Muscle of leg (tissue), 3 donors: ENCODE measurements at regions not wholly inside any gene's neighbourhood (a gene's known extent, or its start where the extent isn't known, plus 50 kb on each side); places are given as distances from the start of the nearest gene placed in this dataset.

Experiments
- DNase-seq: peaks from one replicate; pipeline ENCODE4 v3.0.0; 2013
- H3K27ac ChIP-seq: one replicate; pipeline ENCODE4 v1.5.1; 2013; ENCODE audit warnings: mild to moderate bottlenecking, low read length, control low read depth
- H3K27me3 ChIP-seq: one replicate; pipeline ENCODE4 v1.6.1; 2013; ENCODE audit warnings: low read length; ENCODE audit not compliant: control insufficient read depth, insufficient read depth
- H3K36me3 ChIP-seq: one replicate; pipeline ENCODE4 v1.6.1; 2013; ENCODE audit warnings: low read length; ENCODE audit not compliant: control insufficient read depth, insufficient read depth
- H3K4me1 ChIP-seq: one replicate; pipeline ENCODE4 v1.6.1; 2013; ENCODE audit warnings: low read length; ENCODE audit not compliant: control insufficient read depth, insufficient read depth
- H3K4me3 ChIP-seq: one replicate; pipeline ENCODE4 v1.5.1; 2013; ENCODE audit warnings: low read length, control low read depth
- H3K9me3 ChIP-seq: replicated peaks from 2 replicates; pipeline ENCODE4 v1.6.1; 2013; ENCODE audit warnings: low read depth, low read length; ENCODE audit not compliant: control insufficient read depth
- WGBS: methylation state at CpG from one replicate; pipeline ENCODE4 v1.1.5; 2013; ENCODE audit warnings: missing lambda C conversion rate; ENCODE audit not compliant: insufficient coverage; 5-methylcytosine and 5-hydroxymethylcytosine counted together

GRCh38 chr5:178808886-178809285 lies 50.9 kb upstream of the ZNF354B start:
- H3K27me3 ChIP-seq: no peaks in the 10 kb centered on the region
- H3K9me3 ChIP-seq: no peaks in the 10 kb centered on the region
- 18% methylated on average over 3 of the region's 5 CpGs for WGBS
- no peaks in the 10 kb centered on the region for H3K4me1 ChIP-seq
- H3K4me3 ChIP-seq: no peak overlapping the region
- H3K36me3 ChIP-seq: no peaks in the 10 kb centered on the region
- no peak for DNase-seq
- H3K27ac ChIP-seq: no peak overlapping the region

- 89% methylated on average over 3 of the region's 5 CpGs for WGBS
- DNase-seq: no peak
- Histone ChIP-seq H3K27ac (no peak overlapping the region), H3K9me3 (no peaks in the 10 kb centered on the region), H3K27me3 (no peaks in the 10 kb centered on the region), H3K36me3 (no peaks in the 10 kb centered on the region), H3K4me1 (no peaks in the 10 kb centered on the region), H3K4me3 (no peak overlapping the region)
Observed at GRCh38 chr5:178801021-178801420, 58.7 kb upstream of the ZNF354B start.

GRCh38 chr5:178797546-178798440 lies 62.0 kb upstream of the ZNF354B start:
- Histone ChIP-seq H3K27ac (no peak overlapping the region), H3K27me3 (no peaks in the 10 kb centered on the region), H3K36me3 (no peaks in the 10 kb centered on the region), H3K9me3 (no peaks in the 10 kb centered on the region), H3K4me1 (no peaks in the 10 kb centered on the region), H3K4me3 (no peak overlapping the region)
- no peak for DNase-seq
- 80% methylated on average over 17 of the region's 19 CpGs for WGBS

- H3K27ac ChIP-seq: no peak overlapping the region
- no peaks in the 10 kb centered on the region for H3K36me3 ChIP-seq
- no peak overlapping the region for H3K4me3 ChIP-seq
- H3K4me1 ChIP-seq: no peaks in the 10 kb centered on the region
- no peak for DNase-seq
- no peaks in the 10 kb centered on the region for H3K27me3 ChIP-seq
- WGBS: 84% methylated on average over 12 of the region's 12 CpGs
- H3K9me3 ChIP-seq: no peaks in the 10 kb centered on the region
Observed at GRCh38 chr5:178797101-178797521, 62.6 kb upstream of the ZNF354B start.

GRCh38 chr5:178796165-178796945 lies 63.4 kb upstream of the ZNF354B start:
- H3K4me3 ChIP-seq: no peak overlapping the region
- DNase-seq: no peak
- H3K4me1 ChIP-seq: no peaks in the 10 kb centered on the region
- no peaks in the 10 kb centered on the region for H3K36me3 ChIP-seq
- no peaks in the 10 kb centered on the region for H3K27me3 ChIP-seq
- 67% methylated on average over 13 of the region's 17 CpGs for WGBS
- no peaks in the 10 kb centered on the region for H3K9me3 ChIP-seq
- no peak overlapping the region for H3K27ac ChIP-seq

GRCh38 chr5:178794433-178794832 lies 64.0 kb upstream of the ZNF354A start:
- H3K27ac ChIP-seq: no peak overlapping the region
- H3K9me3 ChIP-seq: no peaks in the 10 kb centered on the region
- 88% methylated on average over 16 of the region's 16 CpGs for WGBS
- H3K27me3 ChIP-seq: no peaks in the 10 kb centered on the region
- H3K4me3 ChIP-seq: no peak overlapping the region
- no peaks in the 10 kb centered on the region for H3K4me1 ChIP-seq
- no peaks in the 10 kb centered on the region for H3K36me3 ChIP-seq
- no peak for DNase-seq

- Histone ChIP-seq H3K9me3 (no peaks in the 10 kb centered on the region), H3K27me3 (no peaks in the 10 kb centered on the region), H3K4me1 (no peaks in the 10 kb centered on the region), H3K27ac (no peak overlapping the region), H3K4me3 (no peak overlapping the region), H3K36me3 (no peaks in the 10 kb centered on the region)
- DNase-seq: no peak
- WGBS: 90% methylated on average over 8 of the region's 17 CpGs
Observed at GRCh38 chr5:178793696-178794095, 63.2 kb upstream of the ZNF354A start.

- Histone ChIP-seq H3K9me3 (no peaks in the 10 kb centered on the region), H3K36me3 (no peaks in the 10 kb centered on the region), H3K4me3 (no peak overlapping the region), H3K27ac (no peak overlapping the region), H3K4me1 (no peaks in the 10 kb centered on the region), H3K27me3 (no peaks in the 10 kb centered on the region)
- DNase-seq: peak; percentile 10
- 66% methylated on average over 10 of the region's 12 CpGs for WGBS
Observed at GRCh38 chr5:178793151-178793550, 62.7 kb upstream of the ZNF354A start.

GRCh38 chr5:178791976-178792375 lies 61.5 kb upstream of the ZNF354A start:
- 80% methylated on average over 1 of the region's 6 CpGs for WGBS
- Histone ChIP-seq H3K4me3 (no peak overlapping the region), H3K9me3 (no peaks in the 10 kb centered on the region), H3K27me3 (no peaks in the 10 kb centered on the region), H3K36me3 (no peaks in the 10 kb centered on the region), H3K4me1 (no peaks in the 10 kb centered on the region), H3K27ac (no peak overlapping the region)
- no peak for DNase-seq

GRCh38 chr5:178790371-178790770 lies 59.9 kb upstream of the ZNF354A start:
- DNase-seq: no peak
- 80% methylated on average over 11 of the region's 11 CpGs for WGBS
- Histone ChIP-seq H3K9me3 (no peaks in the 10 kb centered on the region), H3K4me1 (no peaks in the 10 kb centered on the region), H3K27me3 (no peaks in the 10 kb centered on the region), H3K4me3 (no peak overlapping the region), H3K27ac (no peak overlapping the region), H3K36me3 (no peaks in the 10 kb centered on the region)
